Limb (tissue), 2 donors: ENCODE measurements at regions not wholly inside any gene's neighbourhood (a gene's known extent, or its start where the extent isn't known, plus 50 kb on each side); places are given as distances from the start of the nearest gene placed in this dataset.
A peak's percentile ranks its signal among the peaks of the same experiment; 100 is the strongest.
"Not testable (repeated sequence)": the region's sequence is repeated elsewhere in the genome, so short reads cannot be mapped to it uniquely, and the experiment has no call there.

Source experiments
- DNase-seq, 2 donors: peaks; one replicate each; pipeline ENCODE4 v3.0.0-alpha.2; 2016; ENCODE audit errors: extremely low spot score in 2 of 2

DNA sequence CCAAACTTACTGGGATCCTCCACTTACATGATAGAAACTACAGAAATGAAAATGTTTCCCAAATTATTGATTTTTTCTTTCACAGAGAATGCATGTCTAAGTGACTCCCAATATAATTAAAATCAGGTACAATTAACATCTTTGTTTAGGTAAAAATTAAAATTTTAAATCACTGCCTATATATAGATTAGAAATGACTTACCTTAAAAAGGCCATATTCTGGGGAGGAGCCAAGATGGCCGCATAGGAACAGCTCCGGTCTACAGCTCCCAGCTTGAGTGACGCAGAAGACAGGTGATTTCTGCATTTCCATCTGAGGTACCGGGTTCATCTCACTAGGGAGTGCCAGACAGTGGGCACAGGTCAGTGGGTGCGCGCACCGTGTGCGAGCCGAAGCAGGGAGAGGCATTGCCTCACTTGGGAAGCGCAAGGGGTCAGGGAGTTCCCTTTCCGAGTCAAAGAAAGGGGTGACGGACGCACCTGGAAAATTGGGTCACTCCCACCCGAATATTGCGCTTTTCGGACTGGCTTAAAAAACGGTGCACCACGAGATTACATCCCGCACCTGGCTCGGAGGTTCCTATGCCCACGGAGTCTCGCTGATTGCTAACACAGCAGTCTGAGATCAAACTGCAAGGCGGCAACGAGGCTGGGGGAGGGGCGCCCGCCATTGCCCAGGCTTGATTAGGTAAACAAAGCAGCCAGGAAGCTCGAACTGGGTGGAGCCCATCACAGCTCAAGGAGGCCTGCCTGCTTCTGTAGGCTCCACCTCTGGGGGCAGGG is 757.9 kb downstream of the C4orf33 start:
- DNase-seq = not testable (repeated sequence)

DNA sequence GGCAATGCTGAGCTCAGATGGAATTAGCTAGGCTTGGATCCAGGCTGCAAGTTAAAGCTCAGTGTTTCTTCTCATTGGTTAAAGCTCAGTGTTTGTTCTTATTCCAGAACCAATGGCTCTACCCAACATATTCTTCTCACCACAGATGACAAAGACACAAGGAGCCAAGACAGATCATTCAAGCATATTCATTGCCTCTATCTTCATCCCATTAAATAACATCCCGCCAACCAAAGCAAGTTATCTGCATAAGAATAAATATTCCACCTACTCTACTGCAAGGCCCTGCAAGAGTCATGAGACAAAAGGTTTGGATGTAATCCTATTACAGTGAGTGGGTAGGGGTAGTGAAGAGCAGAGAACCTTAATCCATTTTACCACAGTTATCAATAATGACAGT is 766.5 kb downstream of the C4orf33 start:
- no peak for DNase-seq

DNA sequence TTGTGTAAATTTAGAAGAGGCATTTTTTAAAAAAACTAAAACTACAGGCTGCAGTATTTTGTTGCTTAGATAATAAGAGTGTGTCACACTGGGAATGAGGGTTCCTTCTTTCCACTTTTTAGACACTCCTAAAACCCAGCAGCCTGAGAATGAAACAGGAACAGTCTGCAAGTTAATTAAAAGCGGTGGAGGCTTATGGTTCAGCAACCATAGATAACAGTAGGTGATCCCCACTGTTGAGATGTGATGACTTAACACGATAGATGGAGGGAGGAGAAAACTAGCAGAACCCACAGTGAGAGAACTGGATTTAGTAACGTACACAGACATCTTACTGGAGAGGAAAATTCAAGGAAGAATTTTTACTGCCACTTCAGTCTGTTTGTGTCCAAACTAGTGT is 767.3 kb downstream of the C4orf33 start:
- DNase-seq = no peak

GRCh38 chr4:129883996-129884395 is 788.0 kb downstream of the C4orf33 start:
- DNase-seq = no peak

DNA sequence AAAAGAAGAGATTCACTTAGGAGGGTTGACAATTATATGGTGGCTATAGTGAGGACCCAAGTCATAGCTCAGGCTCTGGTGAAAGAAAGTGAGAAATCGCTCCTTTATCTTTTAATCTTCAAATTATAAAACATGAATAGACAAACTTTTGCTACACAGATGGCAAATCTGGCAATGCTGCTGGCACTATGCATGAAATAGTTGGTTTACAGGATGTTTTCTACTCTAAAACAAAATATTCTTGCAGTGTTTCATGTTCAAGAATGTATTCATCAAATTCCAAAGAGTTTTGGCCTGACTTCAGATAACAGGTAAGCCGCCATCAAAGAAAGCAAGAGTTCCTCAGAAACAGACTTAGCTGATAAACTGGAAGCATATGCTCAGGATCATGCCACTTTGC is 801.2 kb downstream of the C4orf33 start:
- no peak for DNase-seq

- no peak for DNase-seq
Measured at GRCh38 chr4:129899849-129900248, 803.9 kb downstream of the C4orf33 start.

DNA sequence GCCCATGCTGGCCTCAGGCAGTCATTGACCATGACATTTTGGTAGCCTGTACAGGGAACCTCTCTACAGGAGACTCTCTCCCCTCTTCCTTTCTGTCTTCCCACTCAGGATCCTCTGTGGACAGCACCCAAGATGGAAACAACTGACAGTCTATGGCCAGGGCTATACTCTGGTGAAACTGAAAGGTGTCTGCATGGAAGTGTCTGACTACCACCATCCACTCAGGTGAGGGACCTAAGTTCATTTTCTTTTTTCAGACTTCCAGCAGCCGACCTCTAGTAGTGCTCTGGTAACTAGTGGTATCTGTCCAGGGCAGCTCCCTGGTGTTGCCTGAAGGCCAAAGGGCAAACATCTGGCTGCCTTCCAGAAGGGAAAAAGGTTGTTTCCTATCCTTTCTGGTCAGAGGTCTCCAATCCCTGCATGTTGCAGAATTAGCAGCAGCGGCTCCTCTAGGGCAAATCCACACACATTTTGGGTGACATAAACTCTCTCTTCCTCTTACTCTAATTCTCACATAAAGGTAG is 804.5 kb downstream of the C4orf33 start:
- no peak for DNase-seq

- no peak for DNase-seq
Measured at GRCh38 chr4:129901205-129901604, 805.3 kb downstream of the C4orf33 start.

DNA sequence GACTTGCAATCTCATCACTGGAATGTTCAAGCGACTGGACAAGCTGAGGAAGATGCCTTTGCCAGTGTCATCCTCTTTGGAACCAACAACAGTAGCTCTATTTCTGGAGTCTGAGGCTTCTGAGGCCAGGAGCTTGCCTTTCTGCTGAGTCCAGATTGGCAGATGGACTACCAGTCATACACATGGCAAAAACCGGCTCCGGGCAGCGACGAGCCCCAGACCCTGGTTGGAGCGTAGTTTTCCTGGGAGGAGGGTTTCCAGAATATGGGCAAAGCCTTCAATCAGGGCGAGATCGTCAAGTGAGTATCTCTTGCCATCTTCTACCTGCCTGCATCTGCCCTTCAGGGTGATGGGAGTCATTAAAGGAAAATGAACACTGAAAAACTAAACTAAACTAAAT is 807.9 kb downstream of the C4orf33 start:
- DNase-seq = no peak

DNA sequence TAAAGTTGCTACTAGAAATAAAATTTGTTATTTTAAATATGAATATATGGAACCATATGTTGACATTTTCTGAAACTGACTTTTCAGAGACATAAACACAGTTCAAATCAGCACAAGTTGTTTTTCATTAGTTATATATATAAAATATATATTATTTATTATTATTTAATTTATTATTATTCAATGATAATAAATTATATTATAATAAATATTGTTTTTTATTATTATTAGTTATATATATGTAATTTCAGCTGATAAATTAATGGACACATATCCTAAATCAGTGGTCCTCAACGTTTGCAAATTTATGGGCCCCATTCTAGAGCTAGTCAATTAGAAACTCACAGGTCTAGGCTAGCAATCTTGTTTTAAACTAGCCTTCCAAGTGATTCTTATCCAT is 809.3 kb downstream of the C4orf33 start:
- DNase-seq = no peak

- DNase-seq = no peak
Measured at GRCh38 chr4:129908117-129908516, 812.2 kb downstream of the C4orf33 start.

GRCh38 chr4:129916991-129917390 is 821.0 kb downstream of the C4orf33 start:
- DNase-seq = no peak

GRCh38 chr4:129917651-129918050 is 821.7 kb downstream of the C4orf33 start:
- DNase-seq = no peak

DNA sequence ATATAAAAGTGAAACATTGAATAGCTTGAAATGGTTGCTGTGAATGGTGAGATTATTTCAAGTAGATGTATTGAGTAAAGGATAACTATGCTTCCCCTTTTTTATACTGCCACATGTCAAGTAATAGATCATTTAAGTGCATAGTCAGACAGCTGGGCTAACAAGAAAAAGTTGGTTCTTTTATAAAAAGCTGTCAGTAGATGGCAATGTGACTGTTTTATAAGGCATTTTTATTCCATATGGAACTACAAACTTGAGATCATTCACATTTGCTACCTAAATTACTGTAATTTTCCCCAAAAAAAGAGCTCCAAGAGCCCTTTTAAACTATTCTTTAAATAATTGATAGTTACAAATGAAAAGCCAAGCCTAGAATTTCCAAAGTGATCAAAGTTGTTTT is 831.0 kb downstream of the C4orf33 start:
- peak in 1 of 2 donors; percentile 29 for DNase-seq

GRCh38 chr4:129929052-129929451 is 833.1 kb downstream of the C4orf33 start:
- DNase-seq = no peak

DNA sequence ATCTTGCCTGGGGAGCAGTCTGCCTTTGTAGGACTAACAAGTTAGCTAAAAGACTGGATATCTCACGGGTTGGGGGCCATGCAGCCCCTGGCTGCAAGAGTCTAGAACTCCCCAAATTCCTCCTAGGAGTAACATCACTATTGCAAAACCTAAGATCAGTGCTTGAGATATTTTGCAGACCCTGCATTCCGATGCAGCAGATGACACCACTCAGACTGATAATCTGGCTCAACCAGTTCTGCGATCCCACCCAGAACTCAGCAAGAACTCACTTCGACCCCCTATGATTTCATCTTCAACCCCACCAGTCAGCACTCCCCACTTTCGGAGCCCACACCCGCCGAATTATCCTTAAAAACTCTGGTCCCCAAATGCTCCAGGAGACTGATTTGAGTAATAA is 834.0 kb downstream of the C4orf33 start:
- no peak for DNase-seq

- no peak for DNase-seq
Measured at GRCh38 chr4:129950217-129950616, 854.3 kb downstream of the C4orf33 start.

DNA sequence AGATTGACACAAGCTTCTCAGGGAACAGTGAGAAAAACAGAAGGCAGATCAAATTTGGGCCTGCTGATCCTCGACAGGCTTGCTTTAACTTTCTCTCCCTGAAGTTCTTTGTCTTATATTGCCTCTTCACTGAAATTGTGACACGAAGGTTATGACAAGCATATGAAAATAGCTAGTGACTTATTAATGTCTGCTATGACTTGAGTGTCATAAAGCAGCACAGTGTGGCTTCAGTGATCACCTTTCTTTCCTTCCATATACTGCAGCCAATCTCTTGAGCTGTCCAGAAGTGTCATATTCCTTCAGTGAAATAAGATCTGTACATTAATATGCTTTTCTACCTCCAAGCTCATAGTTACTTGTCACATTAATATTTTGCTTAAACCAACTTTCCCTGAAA is 870.2 kb downstream of the C4orf33 start:
- DNase-seq = no peak

GRCh38 chr4:129968366-129968765 is 872.4 kb downstream of the C4orf33 start:
- DNase-seq = no peak

GRCh38 chr4:129968778-129969177 is 872.8 kb downstream of the C4orf33 start:
- no peak for DNase-seq

GRCh38 chr4:129970801-129971200 is 874.8 kb downstream of the C4orf33 start:
- DNase-seq = no peak

- no peak for DNase-seq
Measured at GRCh38 chr4:129971419-129971818, 875.5 kb downstream of the C4orf33 start.

DNA sequence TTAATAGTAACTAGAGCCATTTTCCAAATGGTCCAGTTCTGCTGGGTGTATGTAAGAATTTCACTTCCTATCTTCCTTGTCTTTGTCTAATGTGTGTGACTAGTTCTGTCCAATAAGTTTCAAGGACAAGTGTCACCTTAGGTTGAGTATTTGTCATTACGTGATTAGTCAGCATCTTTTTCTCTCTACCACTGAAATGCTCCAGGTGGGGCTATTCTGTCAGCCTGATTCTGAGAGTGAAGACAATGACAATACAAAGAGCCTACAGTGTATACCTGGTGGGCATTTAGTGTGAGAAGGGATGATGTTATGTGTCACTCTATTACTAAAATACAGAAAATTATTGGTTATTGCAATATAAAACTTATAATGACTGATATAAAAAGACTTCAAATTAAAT is 876.3 kb downstream of the C4orf33 start:
- DNase-seq = no peak
